ENCODE measurements at regions not wholly inside any gene's neighbourhood (a gene's known extent, or its start where the extent isn't known, plus 50 kb on each side); places are given as distances from the start of the nearest gene placed in this dataset.

GRCh38 chr4:45638641-45639040 lies 485.2 kb downstream of the GABRG1 start:
- DNase-seq = no peak

- no peak for DNase-seq
Measured at GRCh38 chr4:45636175-45636574, 487.7 kb downstream of the GABRG1 start.

GRCh38 chr4:45629717-45630116 lies 494.1 kb downstream of the GABRG1 start:
- no peak for DNase-seq

GRCh38 chr4:45621971-45622370 lies 501.9 kb downstream of the GABRG1 start:
- no peak for DNase-seq

- no peak for DNase-seq
Measured at GRCh38 chr4:45620808-45621207, 503.0 kb downstream of the GABRG1 start.

GRCh38 chr4:45596379-45597101 lies 527.3 kb downstream of the GABRG1 start:
- no peak for DNase-seq

GRCh38 chr4:45580334-45580733 lies 543.5 kb downstream of the GABRG1 start:
- no peak for DNase-seq

- DNase-seq = no peak
Measured at GRCh38 chr4:45578874-45579273, 545.0 kb downstream of the GABRG1 start.

GRCh38 chr4:45576275-45576674 lies 547.6 kb downstream of the GABRG1 start:
- DNase-seq = no peak

GRCh38 chr4:45569619-45570018 lies 554.2 kb downstream of the GABRG1 start:
- no peak for DNase-seq

- DNase-seq = no peak
Measured at GRCh38 chr4:45568694-45569093, 555.2 kb downstream of the GABRG1 start.

- DNase-seq = no peak
Measured at GRCh38 chr4:45566896-45567603, 556.8 kb downstream of the GABRG1 start.

GRCh38 chr4:45554423-45554822 lies 569.4 kb downstream of the GABRG1 start:
- peak; percentile 28 for DNase-seq

- no peak for DNase-seq
Measured at GRCh38 chr4:45550766-45551366, 573.0 kb downstream of the GABRG1 start.

- DNase-seq = no peak
Measured at GRCh38 chr4:45539142-45539814, 584.6 kb downstream of the GABRG1 start.

GRCh38 chr4:45530498-45530897 lies 593.4 kb downstream of the GABRG1 start:
- DNase-seq = no peak

- DNase-seq = no peak
Measured at GRCh38 chr4:45527160-45527559, 596.7 kb downstream of the GABRG1 start.

GRCh38 chr4:45518832-45519231 lies 605.0 kb downstream of the GABRG1 start:
- no peak for DNase-seq

- no peak for DNase-seq
Measured at GRCh38 chr4:45502471-45502870, 621.4 kb downstream of the GABRG1 start.

GRCh38 chr4:45484740-45485139 lies 639.1 kb downstream of the GABRG1 start:
- DNase-seq = no peak

GRCh38 chr4:45482346-45482745 lies 641.5 kb downstream of the GABRG1 start:
- no peak for DNase-seq

GRCh38 chr4:45477311-45477733 lies 646.5 kb downstream of the GABRG1 start:
- DNase-seq = no peak

GRCh38 chr4:45475548-45475947 lies 648.3 kb downstream of the GABRG1 start:
- peak; percentile 11 for DNase-seq

GRCh38 chr4:45472490-45472889 lies 651.4 kb downstream of the GABRG1 start:
- no peak for DNase-seq

Data from hematopoietic multipotent progenitor cell treated with erythropoietin and hydrocortisone succinate and interleukin-3 and kit ligand, for 8 days (in vitro differentiated cells).